ENCODE measurements at regions not wholly inside any gene's neighbourhood (a gene's known extent, or its start where the extent isn't known, plus 50 kb on each side); places are given as distances from the start of the nearest gene placed in this dataset.
"Not testable (repeated sequence)": the region's sequence is repeated elsewhere in the genome, so short reads cannot be mapped to it uniquely, and the experiment has no call there.

- DNase-seq (ENCODE audit: low spot score), result no peak
Measured at GRCh38 chr22:47307822-47308221, 545.4 kb downstream of the TBC1D22A start.

GRCh38 chr22:47307326-47307725 is 544.9 kb downstream of the TBC1D22A start:
- no peak for DNase-seq (ENCODE audit: low spot score)

GRCh38 chr22:47304854-47305253 is 542.4 kb downstream of the TBC1D22A start:
- no peak for DNase-seq (ENCODE audit: low spot score)

GRCh38 chr22:47304191-47304831 is 541.9 kb downstream of the TBC1D22A start:
- no peak for DNase-seq (ENCODE audit: low spot score)

GRCh38 chr22:47303161-47303890 is 540.9 kb downstream of the TBC1D22A start:
- no peak for DNase-seq (ENCODE audit: low spot score)

GRCh38 chr22:47302587-47302986 is 540.1 kb downstream of the TBC1D22A start:
- DNase-seq (ENCODE audit: low spot score), result not testable (repeated sequence)

- no peak for DNase-seq (ENCODE audit: low spot score)
Measured at GRCh38 chr22:47301820-47302475, 539.5 kb downstream of the TBC1D22A start.

- DNase-seq (ENCODE audit: low spot score), result no peak
Measured at GRCh38 chr22:47300698-47301405, 538.4 kb downstream of the TBC1D22A start.

GRCh38 chr22:47299863-47300697 is 537.6 kb downstream of the TBC1D22A start:
- DNase-seq (ENCODE audit: low spot score), result no peak

- no peak for DNase-seq (ENCODE audit: low spot score)
Measured at GRCh38 chr22:47299211-47299862, 536.9 kb downstream of the TBC1D22A start.

GRCh38 chr22:47298017-47298785 is 535.8 kb downstream of the TBC1D22A start:
- DNase-seq (ENCODE audit: low spot score), result no peak

GRCh38 chr22:47297261-47298016 is 535.0 kb downstream of the TBC1D22A start:
- DNase-seq (ENCODE audit: low spot score), result no peak

GRCh38 chr22:47296405-47297260 is 534.2 kb downstream of the TBC1D22A start:
- no peak for DNase-seq (ENCODE audit: low spot score)

- DNase-seq (ENCODE audit: low spot score), result no peak
Measured at GRCh38 chr22:47295982-47296381, 533.5 kb downstream of the TBC1D22A start.

- DNase-seq (ENCODE audit: low spot score), result no peak
Measured at GRCh38 chr22:47295226-47295901, 532.9 kb downstream of the TBC1D22A start.

GRCh38 chr22:47294576-47294975 is 532.1 kb downstream of the TBC1D22A start:
- DNase-seq (ENCODE audit: low spot score), result no peak

- DNase-seq (ENCODE audit: low spot score), result no peak
Measured at GRCh38 chr22:47294222-47294532, 531.7 kb downstream of the TBC1D22A start.

Data from HT-29 (cell line).